GM20000 (cell line): ENCODE measurements at regions not wholly inside any gene's neighbourhood (a gene's known extent, or its start where the extent isn't known, plus 50 kb on each side); places are given as distances from the start of the nearest gene placed in this dataset.

Experiments used
- DNase-seq: peaks from one replicate; pipeline ENCODE4 v3.0.0; 2012; ENCODE audit warnings: low spot score
- TF ChIP-seq, protein P1 (sequence below): IDR thresholded peaks from 2 replicates; pipeline ENCODE4 v1.5.1; 2012; ENCODE audit warnings: mild to moderate bottlenecking, control low read depth; ENCODE audit errors: extremely low read depth, missing control alignments

DNA sequence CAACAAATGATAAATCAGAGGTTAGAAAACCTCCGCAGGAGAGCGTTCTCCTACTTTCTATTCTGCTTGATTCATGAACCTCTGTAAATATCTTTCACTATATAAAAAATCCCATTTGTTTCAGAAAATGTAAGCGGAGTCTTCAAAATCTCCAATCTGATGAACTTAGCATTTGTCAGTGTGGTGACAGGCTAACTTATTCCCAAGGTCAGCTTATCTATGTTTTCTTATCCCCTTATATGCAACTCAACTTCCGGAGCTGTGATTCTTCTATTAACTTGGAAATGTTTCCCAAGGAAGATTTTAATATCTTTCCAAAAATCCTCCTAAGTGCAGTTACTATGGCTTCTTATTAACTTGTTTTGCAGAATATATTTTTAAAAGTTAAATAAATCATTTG is 87.5 kb upstream of the C1QTNF7 start:
- no peak for DNase-seq
- TF ChIP-seq, protein P1, sequence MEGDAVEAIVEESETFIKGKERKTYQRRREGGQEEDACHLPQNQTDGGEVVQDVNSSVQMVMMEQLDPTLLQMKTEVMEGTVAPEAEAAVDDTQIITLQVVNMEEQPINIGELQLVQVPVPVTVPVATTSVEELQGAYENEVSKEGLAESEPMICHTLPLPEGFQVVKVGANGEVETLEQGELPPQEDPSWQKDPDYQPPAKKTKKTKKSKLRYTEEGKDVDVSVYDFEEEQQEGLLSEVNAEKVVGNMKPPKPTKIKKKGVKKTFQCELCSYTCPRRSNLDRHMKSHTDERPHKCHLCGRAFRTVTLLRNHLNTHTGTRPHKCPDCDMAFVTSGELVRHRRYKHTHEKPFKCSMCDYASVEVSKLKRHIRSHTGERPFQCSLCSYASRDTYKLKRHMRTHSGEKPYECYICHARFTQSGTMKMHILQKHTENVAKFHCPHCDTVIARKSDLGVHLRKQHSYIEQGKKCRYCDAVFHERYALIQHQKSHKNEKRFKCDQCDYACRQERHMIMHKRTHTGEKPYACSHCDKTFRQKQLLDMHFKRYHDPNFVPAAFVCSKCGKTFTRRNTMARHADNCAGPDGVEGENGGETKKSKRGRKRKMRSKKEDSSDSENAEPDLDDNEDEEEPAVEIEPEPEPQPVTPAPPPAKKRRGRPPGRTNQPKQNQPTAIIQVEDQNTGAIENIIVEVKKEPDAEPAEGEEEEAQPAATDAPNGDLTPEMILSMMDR: no peak

DNA sequence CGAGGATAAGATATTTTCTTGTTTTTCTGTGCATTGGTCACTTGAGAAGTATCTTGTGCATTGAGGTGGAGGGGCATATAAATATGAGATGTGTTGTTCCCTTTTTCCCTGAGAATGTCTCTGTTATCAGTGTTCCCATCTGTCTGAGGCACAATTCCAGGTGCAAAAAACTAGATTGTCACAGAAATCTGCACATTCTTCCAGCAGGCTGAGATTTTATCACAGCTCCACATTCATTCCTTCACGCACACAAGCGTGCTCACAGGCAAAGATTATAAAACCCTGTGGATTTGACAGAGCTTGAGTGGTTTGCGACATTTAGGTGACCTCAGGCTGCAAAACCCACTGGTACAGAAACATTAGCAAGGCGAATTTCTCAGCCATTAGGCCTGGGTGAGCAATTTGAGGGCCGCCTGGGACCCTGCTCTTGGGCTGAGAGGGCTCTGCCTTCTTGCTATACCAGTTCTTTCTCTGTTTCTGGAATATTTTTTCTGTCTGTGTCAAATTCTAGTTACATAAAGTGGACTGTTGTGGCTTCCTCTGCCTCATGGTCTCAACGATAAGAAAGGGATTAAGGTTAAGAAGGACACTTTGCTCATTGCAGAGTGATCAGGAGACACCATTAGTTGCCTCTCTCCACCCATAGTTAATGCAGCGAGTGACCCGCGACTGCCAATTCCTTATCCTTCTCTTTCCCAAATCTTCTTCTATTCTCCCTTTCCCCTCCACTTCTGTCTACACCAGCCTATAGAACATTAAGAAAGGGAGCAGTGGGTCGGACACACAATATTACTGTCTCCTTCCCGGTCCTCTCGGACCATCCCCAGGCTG is 86.7 kb upstream of the C1QTNF7 start:
- TF ChIP-seq, protein P1: no peak
- no peak for DNase-seq

DNA sequence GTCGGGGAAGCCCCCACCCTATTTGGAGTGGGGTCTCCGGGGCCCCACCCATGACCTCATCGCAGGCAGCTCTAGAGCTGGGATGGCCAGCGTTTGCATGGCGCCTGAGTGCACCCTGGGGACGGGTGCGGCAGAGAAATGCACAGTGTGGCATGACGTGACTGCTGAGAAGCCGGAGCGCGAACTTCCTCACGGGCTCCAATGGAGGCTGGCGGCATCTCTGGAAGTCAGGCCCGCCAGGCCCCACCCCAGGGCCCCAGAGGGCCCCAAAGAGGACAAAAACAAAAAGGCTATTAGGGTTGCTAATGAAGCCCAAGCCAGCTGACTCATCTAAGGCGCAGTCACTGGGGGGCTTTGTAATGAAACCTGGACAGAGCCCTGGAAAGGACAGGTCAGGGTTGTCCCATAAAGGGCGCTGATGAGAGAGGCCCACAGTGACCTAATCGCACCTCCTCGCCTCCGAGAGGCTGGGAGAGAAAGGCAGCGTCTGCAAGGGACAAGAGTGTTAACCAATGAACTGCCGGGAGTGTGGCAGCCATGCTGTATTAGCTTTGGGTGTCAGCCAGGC is 86.0 kb upstream of the C1QTNF7 start:
- TF ChIP-seq, protein P1: no peak
- no peak for DNase-seq

DNA sequence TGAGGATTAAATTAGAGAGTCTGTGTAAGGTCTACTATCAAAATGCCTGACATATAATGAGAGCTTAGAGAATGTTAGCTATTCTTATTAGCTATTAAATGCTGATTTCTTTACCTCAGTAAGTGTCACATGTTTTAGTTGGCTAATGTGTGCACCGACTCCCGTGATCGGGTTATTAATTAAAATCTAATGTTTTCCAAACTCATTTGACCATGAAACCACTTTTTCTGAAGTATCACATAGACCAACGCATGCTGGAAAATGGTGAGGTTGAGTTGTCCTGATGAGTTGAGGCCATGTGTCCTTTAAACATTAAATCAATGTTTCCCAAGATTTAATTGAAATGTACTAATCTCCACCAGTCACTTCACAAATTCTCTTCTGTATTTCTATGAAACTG is 84.8 kb upstream of the C1QTNF7 start:
- TF ChIP-seq, protein P1: no peak
- DNase-seq: no peak

DNA sequence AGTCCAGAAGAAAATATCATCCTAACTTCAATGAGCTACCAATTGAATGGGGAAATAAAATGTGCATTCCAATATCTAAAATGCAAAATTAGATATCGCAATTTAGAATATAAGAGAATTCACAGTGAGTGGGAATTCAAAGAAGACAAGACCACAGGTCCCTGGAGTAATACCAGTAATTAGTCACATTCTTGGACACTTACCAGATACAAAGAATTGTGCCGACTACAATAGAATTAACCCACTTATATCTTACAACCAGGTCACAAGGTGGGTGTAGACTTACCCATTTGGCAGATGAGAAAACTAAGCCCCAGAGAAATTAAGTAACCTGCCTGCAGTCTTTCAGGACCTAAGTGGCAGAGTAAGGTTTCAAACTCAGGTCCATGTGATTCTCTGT is 84.3 kb upstream of the C1QTNF7 start:
- no peak for DNase-seq
- TF ChIP-seq, protein P1: no peak

DNA sequence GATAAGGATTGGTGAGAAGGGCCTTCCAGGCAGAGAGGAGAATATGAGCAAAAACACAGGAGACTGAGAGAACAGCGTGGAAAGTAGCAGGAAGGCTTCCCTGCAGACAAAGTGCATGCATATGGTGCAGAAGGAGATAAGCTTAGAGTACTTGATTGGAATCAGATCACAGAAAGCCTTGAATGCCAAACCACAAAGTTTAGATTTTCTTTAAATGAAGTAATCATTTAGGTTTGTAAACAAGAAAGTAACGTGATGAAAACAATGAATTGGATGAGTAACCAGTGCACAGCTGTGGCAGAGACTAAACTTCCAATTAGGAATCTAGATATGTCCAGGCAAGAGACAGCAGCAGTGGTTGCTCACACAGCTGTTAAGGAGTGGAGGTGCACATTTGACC is 83.8 kb upstream of the C1QTNF7 start:
- TF ChIP-seq, protein P1: no peak
- DNase-seq: no peak

DNA sequence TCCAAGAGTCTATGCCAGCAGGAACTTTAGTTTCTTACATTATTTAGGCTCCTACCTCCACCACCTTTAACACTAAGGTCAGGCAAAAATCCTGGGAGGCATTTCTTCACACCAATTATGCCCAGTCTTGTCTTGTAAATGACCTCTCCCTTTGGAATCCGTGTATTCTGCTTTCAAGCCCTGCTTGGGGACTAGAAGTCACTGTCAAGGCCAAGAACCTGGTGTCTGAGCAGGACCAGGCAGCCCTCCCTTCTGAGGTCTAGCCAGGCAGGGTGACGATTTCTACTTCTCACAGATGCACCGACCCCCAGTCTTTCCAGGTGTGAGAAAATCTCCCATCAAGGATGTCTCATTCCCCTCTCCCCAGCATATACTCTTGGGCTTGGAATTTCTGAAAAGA is 82.7 kb upstream of the C1QTNF7 start:
- TF ChIP-seq, protein P1: no peak
- no peak for DNase-seq
